ENCODE measurements at regions not wholly inside any gene's neighbourhood (a gene's known extent, or its start where the extent isn't known, plus 50 kb on each side); places are given as distances from the start of the nearest gene placed in this dataset.

GRCh38 chr1:218526198-218526580 lies 181.1 kb downstream of the TGFB2 start:
- no peak for DNase-seq (ENCODE audit: low read depth)

GRCh38 chr1:218527737-218528136 lies 182.6 kb downstream of the TGFB2 start:
- DNase-seq (ENCODE audit: low read depth), result peak; percentile 63

- DNase-seq (ENCODE audit: low read depth), result peak; percentile 59
These were observed 184.6 kb downstream of the TGFB2 start for GRCh38 chr1:218529646-218530300.

GRCh38 chr1:218531936-218532335 lies 186.8 kb downstream of the TGFB2 start:
- DNase-seq (ENCODE audit: low read depth), result no peak

- DNase-seq (ENCODE audit: low read depth), result no peak
These were observed 191.3 kb downstream of the TGFB2 start for GRCh38 chr1:218536296-218536986.

GRCh38 chr1:218537122-218537913 lies 192.2 kb downstream of the TGFB2 start:
- DNase-seq (ENCODE audit: low read depth), result peak; percentile 83

- no peak for DNase-seq (ENCODE audit: low read depth)
These were observed 193.2 kb downstream of the TGFB2 start for GRCh38 chr1:218538341-218538740.

- DNase-seq (ENCODE audit: low read depth), result peak; percentile 43
These were observed 201.2 kb downstream of the TGFB2 start for GRCh38 chr1:218546314-218546713.

GRCh38 chr1:218547957-218548730 lies 203.0 kb downstream of the TGFB2 start:
- no peak for DNase-seq (ENCODE audit: low read depth)

- no peak for DNase-seq (ENCODE audit: low read depth)
These were observed 203.6 kb downstream of the TGFB2 start for GRCh38 chr1:218548764-218549163.

- peak; percentile 64 for DNase-seq (ENCODE audit: low read depth)
These were observed 208.1 kb downstream of the TGFB2 start for GRCh38 chr1:218553197-218553596.

GRCh38 chr1:218556016-218556415 lies 210.9 kb downstream of the TGFB2 start:
- no peak for DNase-seq (ENCODE audit: low read depth)

- DNase-seq (ENCODE audit: low read depth), result no peak
These were observed 212.6 kb downstream of the TGFB2 start for GRCh38 chr1:218557731-218558130.

GRCh38 chr1:218558271-218558810 lies 213.2 kb downstream of the TGFB2 start:
- DNase-seq (ENCODE audit: low read depth), result no peak

GRCh38 chr1:218565377-218565776 lies 220.2 kb downstream of the TGFB2 start:
- DNase-seq (ENCODE audit: low read depth), result no peak

- DNase-seq (ENCODE audit: low read depth), result peak; percentile 34
These were observed 223.9 kb downstream of the TGFB2 start for GRCh38 chr1:218568962-218569550.

- DNase-seq (ENCODE audit: low read depth), result no peak
These were observed 225.3 kb downstream of the TGFB2 start for GRCh38 chr1:218570456-218570855.

GRCh38 chr1:218571491-218571890 lies 226.4 kb downstream of the TGFB2 start:
- DNase-seq (ENCODE audit: low read depth), result no peak

- DNase-seq (ENCODE audit: low read depth), result no peak
These were observed 226.9 kb downstream of the TGFB2 start for GRCh38 chr1:218572050-218572449.

GRCh38 chr1:218573925-218574324 lies 228.8 kb downstream of the TGFB2 start:
- DNase-seq (ENCODE audit: low read depth), result no peak

- no peak for DNase-seq (ENCODE audit: low read depth)
These were observed 229.9 kb downstream of the TGFB2 start for GRCh38 chr1:218575079-218575478.

- DNase-seq (ENCODE audit: low read depth), result no peak
These were observed 230.7 kb downstream of the TGFB2 start for GRCh38 chr1:218575856-218576255.

Measured in ELR (cell line).